Head of caudate nucleus (tissue), 42 donors: ENCODE measurements at regions not wholly inside any gene's neighbourhood (a gene's known extent, or its start where the extent isn't known, plus 50 kb on each side); places are given as distances from the start of the nearest gene placed in this dataset.
A peak's percentile ranks its signal among the peaks of the same experiment; 100 is the strongest.
"Not testable (repeated sequence)": the region's sequence is repeated elsewhere in the genome, so short reads cannot be mapped to it uniquely, and the experiment has no call there.

ENCODE experiments used
- DNase-seq, 42 donors: peaks; one replicate each; pipeline versions ENCODE4 v3.0.0 to v3.0.0-alpha.2; 2020 to 2021; ENCODE audit warnings: mixed read lengths in 7 of 42
- intact Hi-C: fragments of 100-400 bp; cut with DNase I; formaldehyde crosslinking; loops from one replicate; pipeline ENCODE4 v1.15.0; 2022

GRCh38 chrX:9298221-9298620, 166.6 kb upstream of the TBL1X start:
- DNase-seq: no peak
- intact Hi-C loops: no loop called here

- DNase-seq, intact Hi-C loops: not testable (repeated sequence)
Measured at GRCh38 chrX:9299681-9300080, 165.2 kb upstream of the TBL1X start.

GRCh38 chrX:9301836-9302235, 163.0 kb upstream of the TBL1X start:
- intact Hi-C loops: no loop called here
- DNase-seq: no peak

DNA sequence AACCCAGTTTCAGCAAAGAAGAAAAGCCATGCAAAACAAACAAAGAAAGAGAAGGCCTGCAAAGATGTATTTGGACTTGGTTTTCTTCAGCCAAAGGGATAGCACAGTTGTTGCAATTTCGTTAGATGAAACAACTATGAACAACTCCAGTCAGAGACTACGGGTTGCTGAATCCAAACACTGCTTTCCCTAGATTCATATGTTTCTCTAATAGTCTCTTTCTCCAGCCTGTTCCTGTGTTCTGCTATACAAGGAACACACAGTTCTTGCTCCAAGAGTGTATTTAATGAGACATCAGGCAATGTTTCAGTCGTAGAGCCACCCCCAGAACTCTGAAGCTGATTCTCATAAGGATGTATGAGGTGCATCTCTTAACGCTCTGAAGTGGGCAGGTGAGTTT, 162.5 kb upstream of the TBL1X start:
- DNase-seq: peak in 4 of 42 donors; percentile 17 to 48 (median 38)
- intact Hi-C loops: no loop called here

DNA sequence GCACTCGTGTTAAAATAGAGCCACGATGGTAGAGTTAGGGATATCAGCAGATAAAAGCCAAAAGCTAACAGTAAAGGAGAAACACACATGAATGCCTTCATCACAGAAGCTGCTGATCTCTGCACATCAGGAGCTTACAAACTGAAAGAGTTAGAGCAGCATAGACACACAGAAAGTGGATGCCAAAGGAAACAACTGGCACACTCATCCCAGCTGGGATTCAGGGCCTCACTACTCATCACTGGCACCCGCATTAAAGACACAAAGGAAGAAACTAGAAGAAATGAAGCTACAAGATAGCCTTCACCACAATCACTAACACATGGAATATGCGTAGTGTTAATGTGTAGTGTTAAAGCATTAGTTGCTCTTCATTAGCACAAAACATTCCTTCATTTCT, 156.4 kb upstream of the TBL1X start:
- DNase-seq: no peak
- intact Hi-C loops: no loop called here

- intact Hi-C loops: no loop called here
- no peak for DNase-seq
Measured at GRCh38 chrX:9310616-9311015, 154.2 kb upstream of the TBL1X start.

DNA sequence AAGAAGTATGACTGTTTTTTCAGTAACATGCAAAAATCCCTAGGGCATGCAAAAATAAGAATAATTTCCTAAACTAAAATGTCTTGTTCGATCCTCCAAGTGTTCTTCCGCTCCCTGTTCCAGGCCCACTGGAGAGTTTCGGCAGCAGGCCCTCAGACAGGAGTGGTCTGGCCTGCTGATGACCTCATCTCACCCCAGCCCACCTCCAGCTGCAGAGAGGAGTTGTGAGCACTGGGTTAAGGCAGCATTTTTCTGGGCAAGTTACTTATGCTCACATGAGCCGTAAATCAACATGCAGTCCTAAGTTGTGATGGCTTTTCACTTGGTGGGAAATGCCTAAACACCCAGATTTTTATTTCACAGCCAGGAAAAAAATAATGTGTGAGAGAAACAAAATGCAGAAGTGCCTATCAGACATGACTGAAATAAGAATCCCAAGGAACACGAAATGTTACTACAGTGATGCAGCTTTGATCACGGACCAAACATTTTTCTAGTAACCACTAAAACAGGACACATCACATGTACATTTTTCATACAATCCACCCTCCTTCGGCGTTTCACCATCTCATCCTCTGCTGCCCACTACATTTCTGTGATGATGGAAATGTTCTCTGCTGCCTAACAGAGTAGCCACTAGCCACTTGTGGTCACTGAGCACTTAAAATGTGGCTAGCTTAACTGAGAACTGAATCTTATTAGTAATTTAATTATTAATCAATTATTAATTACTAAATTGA, 153.3 kb upstream of the TBL1X start:
- intact Hi-C loops: no loop called here
- DNase-seq: no peak

- intact Hi-C loops: no loop called here
- peak in 39 of 42 donors; percentile 13 to 79 (median 48) for DNase-seq
Measured at GRCh38 chrX:9312922-9313867, 151.7 kb upstream of the TBL1X start.

DNA sequence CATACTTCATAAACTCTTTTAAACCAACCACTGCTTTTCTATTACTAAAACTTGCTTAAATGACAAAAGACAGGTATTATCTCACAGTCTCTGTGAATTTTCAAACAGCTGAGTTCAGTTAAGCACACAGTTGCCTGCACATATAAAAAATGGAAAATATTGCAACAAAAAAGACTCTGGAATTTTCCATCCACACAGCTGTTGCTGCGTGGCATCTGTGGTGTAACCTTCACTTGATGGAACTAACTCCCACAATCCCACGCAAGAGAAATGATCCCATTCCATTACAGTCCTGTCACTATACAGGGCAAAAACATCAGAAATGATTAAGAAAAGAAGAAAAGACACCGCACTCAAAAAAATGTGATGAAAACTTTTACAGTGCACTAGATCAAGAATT, 149.8 kb upstream of the TBL1X start:
- intact Hi-C loops: no loop called here
- no peak for DNase-seq

GRCh38 chrX:9316096-9316495, 148.8 kb upstream of the TBL1X start:
- peak in 2 of 42 donors; percentile 11 to 15 for DNase-seq
- intact Hi-C loops: no loop called here

GRCh38 chrX:9317176-9317575, 147.7 kb upstream of the TBL1X start:
- no peak for DNase-seq
- intact Hi-C loops: no loop called here

GRCh38 chrX:9318213-9318612, 146.6 kb upstream of the TBL1X start:
- no peak for DNase-seq
- intact Hi-C loops: no loop called here

GRCh38 chrX:9318766-9319165, 146.1 kb upstream of the TBL1X start:
- intact Hi-C loops: no loop called here
- DNase-seq: no peak

DNA sequence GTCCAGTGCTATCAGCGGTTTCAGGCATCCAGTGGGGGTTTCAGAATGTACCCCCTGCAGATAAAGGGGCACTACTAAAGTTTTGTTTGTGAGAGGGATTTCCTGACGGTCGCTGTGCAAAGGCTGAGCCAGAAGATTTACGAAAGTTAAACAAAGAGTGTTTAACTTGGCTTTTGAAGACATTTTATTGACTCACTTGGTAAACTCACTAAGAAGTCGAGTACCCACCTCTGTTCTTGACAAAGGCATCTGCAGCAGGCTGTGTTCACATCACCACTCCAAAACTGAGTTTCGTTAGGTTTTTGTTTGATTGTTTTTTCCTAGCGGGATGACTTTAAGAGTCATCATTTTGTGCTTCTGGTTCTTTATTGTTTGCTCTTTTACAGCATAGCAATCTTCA, 143.9 kb upstream of the TBL1X start:
- no peak for DNase-seq
- intact Hi-C loops: no loop called here

DNA sequence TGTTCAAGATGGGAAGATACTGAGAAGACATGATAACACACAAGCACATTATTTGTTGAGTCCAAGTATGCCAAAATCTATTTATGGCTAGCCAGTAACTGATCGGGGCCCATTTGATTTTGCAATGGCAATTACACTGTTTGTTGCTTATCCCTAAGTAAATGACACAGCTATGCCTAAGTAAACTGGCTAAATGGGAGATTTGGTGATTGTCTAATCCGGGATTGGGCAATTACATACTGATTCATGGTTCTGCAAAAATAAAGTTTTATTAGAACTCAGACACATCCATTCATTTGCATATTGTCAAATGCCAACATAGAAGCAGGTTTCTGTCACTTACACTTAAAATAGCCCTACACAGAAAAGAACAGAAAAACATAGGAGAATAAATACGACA, 140.2 kb upstream of the TBL1X start:
- intact Hi-C loops: no loop called here
- no peak for DNase-seq

DNA sequence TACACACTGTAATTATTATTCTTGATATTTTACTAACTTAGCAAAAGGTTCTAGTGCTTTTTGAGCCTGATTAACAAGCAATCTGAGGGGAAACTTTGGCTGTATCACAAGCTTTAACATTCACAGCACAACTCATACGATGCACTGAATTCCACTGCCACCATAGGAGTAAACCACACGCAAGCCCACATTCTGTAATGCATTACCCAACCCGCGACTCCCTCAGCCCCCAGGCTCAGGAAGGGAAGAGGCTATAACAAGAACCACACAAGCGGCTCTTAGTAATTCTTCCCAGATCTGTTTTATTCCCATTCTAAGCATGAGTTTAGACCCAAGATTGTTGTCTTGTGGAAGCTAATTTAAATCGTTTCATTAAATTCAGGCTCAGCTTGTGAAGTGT, 138.5 kb upstream of the TBL1X start:
- no peak for DNase-seq
- intact Hi-C loops: no loop called here

DNA sequence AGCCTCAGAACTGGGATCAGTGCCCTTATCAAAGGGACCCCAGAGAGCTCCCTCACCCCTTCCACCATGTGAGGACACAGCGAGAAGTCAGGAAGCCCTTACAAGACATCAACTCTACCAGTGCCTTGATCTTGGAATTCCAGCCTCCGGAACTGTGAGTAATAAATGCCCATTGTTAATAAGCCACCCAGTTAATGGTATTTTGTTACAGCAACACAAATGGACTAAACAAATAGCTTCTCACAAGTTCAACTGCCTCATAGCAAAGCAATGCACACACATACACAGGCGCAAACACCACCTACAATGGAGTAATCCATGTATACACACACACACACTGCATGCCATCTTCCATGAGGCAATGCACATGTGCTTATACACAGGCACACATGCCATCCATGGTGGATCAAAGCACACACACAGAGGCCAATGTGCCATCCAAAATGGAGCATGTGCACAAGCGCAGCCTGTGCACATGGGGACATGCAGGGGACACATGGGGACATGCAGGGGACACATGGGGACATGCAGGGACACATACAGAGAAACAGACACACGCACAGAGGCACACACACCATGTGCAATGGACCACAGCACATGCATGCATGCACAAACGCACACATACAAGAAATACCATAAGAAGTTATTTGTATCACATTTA, 137.6 kb upstream of the TBL1X start:
- no peak for DNase-seq
- intact Hi-C loops: no loop called here

- intact Hi-C loops: no loop called here
- DNase-seq: no peak
Measured at GRCh38 chrX:9327747-9328145, 137.1 kb upstream of the TBL1X start.

DNA sequence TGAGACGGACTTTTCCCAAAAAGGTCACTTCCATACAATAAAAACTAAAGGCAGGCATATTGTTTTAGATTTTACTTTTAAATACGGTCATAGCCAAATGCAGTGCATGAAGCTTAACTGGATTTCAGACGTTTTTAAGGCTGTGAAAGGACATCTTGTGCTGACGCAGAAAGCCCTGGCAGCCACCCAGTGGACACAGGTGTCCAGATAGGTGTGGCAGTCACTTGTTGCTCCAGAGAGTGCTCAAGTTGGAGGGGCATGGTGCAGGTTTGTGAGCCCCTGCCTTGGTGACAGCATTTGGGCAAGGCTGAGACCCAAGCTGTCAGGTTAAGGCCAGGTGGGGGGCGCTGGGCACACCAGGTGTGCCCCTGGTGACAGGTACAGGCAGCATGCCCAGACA, 135.8 kb upstream of the TBL1X start:
- no peak for DNase-seq
- intact Hi-C loops: no loop called here
